ENCODE measurements at regions not wholly inside any gene's neighbourhood (a gene's known extent, or its start where the extent isn't known, plus 50 kb on each side); places are given as distances from the start of the nearest gene placed in this dataset.

GRCh38 chr5:32989815-32990214, 278.7 kb downstream of the NPR3 start:
- DNase-seq (ENCODE audit: low read depth in 2 of 2) = no peak

GRCh38 chr5:32990593-32991420, 279.7 kb downstream of the NPR3 start:
- DNase-seq (ENCODE audit: low read depth in 2 of 2) = no peak

GRCh38 chr5:32991421-32991815, 280.3 kb downstream of the NPR3 start:
- DNase-seq (ENCODE audit: low read depth in 2 of 2) = no peak

- no peak for DNase-seq (ENCODE audit: low read depth in 2 of 2)
These were observed 285.2 kb downstream of the NPR3 start for GRCh38 chr5:32996336-32996735.

GRCh38 chr5:33008751-33009418, 297.8 kb downstream of the NPR3 start:
- DNase-seq (ENCODE audit: low read depth in 2 of 2) = no peak

- DNase-seq (ENCODE audit: low read depth in 2 of 2) = no peak
These were observed 299.7 kb downstream of the NPR3 start for GRCh38 chr5:33010846-33011245.

- DNase-seq (ENCODE audit: low read depth in 2 of 2) = no peak
These were observed 300.7 kb downstream of the NPR3 start for GRCh38 chr5:33011801-33012200.

GRCh38 chr5:33023649-33024048, 312.5 kb downstream of the NPR3 start:
- DNase-seq (ENCODE audit: low read depth in 2 of 2) = no peak

GRCh38 chr5:33032271-33033070, 321.4 kb downstream of the NPR3 start:
- no peak for DNase-seq (ENCODE audit: low read depth in 2 of 2)

GRCh38 chr5:33033516-33033915, 322.4 kb downstream of the NPR3 start:
- no peak for DNase-seq (ENCODE audit: low read depth in 2 of 2)

- DNase-seq (ENCODE audit: low read depth in 2 of 2) = no peak
These were observed 323.7 kb downstream of the NPR3 start for GRCh38 chr5:33034777-33035176.

- DNase-seq (ENCODE audit: low read depth in 2 of 2) = no peak
These were observed 324.9 kb downstream of the NPR3 start for GRCh38 chr5:33035851-33036527.

- DNase-seq (ENCODE audit: low read depth in 2 of 2) = no peak
These were observed 326.0 kb downstream of the NPR3 start for GRCh38 chr5:33037076-33037475.

- DNase-seq (ENCODE audit: low read depth in 2 of 2) = no peak
These were observed 330.5 kb downstream of the NPR3 start for GRCh38 chr5:33041586-33041985.

- DNase-seq (ENCODE audit: low read depth in 2 of 2) = no peak
These were observed 332.3 kb downstream of the NPR3 start for GRCh38 chr5:33043343-33043997.

- peak in 1 of 2 donors; percentile 23 for DNase-seq (ENCODE audit: low read depth in 2 of 2)
These were observed 335.0 kb downstream of the NPR3 start for GRCh38 chr5:33046091-33046490.

- DNase-seq (ENCODE audit: low read depth in 2 of 2) = no peak
These were observed 337.2 kb downstream of the NPR3 start for GRCh38 chr5:33048315-33048714.

- peak in 1 of 2 donors; percentile 18 for DNase-seq (ENCODE audit: low read depth in 2 of 2)
These were observed 338.2 kb downstream of the NPR3 start for GRCh38 chr5:33049298-33049697.

- DNase-seq (ENCODE audit: low read depth in 2 of 2) = peak in 1 of 2 donors; percentile 71
These were observed 338.7 kb downstream of the NPR3 start for GRCh38 chr5:33049842-33050241.

GRCh38 chr5:33059081-33059480, 348.0 kb downstream of the NPR3 start:
- no peak for DNase-seq (ENCODE audit: low read depth in 2 of 2)

- DNase-seq (ENCODE audit: low read depth in 2 of 2) = no peak
These were observed 354.0 kb downstream of the NPR3 start for GRCh38 chr5:33065131-33065530.
